Neural crest cell (in vitro differentiated cells): ENCODE measurements at regions not wholly inside any gene's neighbourhood (a gene's known extent, or its start where the extent isn't known, plus 50 kb on each side); places are given as distances from the start of the nearest gene placed in this dataset.

Experiments
- DNase-seq: peaks from one replicate; pipeline ENCODE4 v3.0.0; 2021; ENCODE audit warnings: low read depth, mixed read lengths, low spot score
- H3K27ac Mint-ChIP-seq: one replicate; pipeline ENCODE4 v1.8.0; 2021; ENCODE audit warnings: mild to moderate bottlenecking, mixed read lengths; ENCODE audit not compliant: unreplicated experiment
- H3K27me3 Mint-ChIP-seq: 2 replicates; pipeline ENCODE4 v1.8.0; 2021; ENCODE audit warnings: low read depth, mild to moderate bottlenecking, mixed read lengths
- H3K36me3 Mint-ChIP-seq: 2 replicates; pipeline ENCODE4 v1.8.0; 2021; ENCODE audit warnings: low read depth, mild to moderate bottlenecking, mixed read lengths
- H3K4me1 Mint-ChIP-seq: 2 replicates; pipeline ENCODE4 v1.8.0; 2021; ENCODE audit warnings: mixed read lengths
- H3K4me3 Mint-ChIP-seq: one replicate; pipeline ENCODE4 v1.8.0; 2021; ENCODE audit warnings: mild to moderate bottlenecking, mixed read lengths
- H3K9me3 Mint-ChIP-seq: 2 replicates; pipeline ENCODE4 v1.8.0; 2021; ENCODE audit warnings: mixed read lengths
- TF ChIP-seq, protein P1 (sequence below): fragments of 200-600 bp; sonication (generic); conservative IDR thresholded peaks from 2 replicates; pipeline ENCODE4 v1.5.0; 2021; ENCODE audit warnings: antibody characterized with exemption, mild to moderate bottlenecking

DNA sequence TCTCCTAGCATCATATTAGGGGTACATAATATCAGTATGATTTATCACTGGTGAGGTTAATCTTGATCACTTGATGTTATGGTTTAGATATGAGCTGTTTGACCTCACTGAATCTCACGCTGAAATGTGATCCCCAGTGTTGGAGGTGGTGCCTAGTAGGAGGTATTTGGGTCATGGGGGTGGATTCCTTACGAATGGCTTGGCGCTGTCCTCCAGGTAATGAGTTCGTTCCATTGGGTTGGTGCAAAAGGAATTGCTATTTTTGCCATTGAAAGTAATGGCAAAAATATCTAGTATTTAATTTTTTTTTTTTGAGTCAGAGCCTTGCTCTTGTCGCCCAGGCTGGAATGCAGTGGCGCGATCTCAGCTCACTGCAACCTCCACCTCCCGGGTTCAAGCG lies 326.3 kb downstream of the AASDHPPT start:
- H3K9me3 Mint-ChIP-seq, result no peaks in the 10 kb centered on the region
- no peak overlapping the region for H3K4me3 Mint-ChIP-seq
- H3K27me3 Mint-ChIP-seq, result no peaks in the 10 kb centered on the region
- TF ChIP-seq, protein P1, sequence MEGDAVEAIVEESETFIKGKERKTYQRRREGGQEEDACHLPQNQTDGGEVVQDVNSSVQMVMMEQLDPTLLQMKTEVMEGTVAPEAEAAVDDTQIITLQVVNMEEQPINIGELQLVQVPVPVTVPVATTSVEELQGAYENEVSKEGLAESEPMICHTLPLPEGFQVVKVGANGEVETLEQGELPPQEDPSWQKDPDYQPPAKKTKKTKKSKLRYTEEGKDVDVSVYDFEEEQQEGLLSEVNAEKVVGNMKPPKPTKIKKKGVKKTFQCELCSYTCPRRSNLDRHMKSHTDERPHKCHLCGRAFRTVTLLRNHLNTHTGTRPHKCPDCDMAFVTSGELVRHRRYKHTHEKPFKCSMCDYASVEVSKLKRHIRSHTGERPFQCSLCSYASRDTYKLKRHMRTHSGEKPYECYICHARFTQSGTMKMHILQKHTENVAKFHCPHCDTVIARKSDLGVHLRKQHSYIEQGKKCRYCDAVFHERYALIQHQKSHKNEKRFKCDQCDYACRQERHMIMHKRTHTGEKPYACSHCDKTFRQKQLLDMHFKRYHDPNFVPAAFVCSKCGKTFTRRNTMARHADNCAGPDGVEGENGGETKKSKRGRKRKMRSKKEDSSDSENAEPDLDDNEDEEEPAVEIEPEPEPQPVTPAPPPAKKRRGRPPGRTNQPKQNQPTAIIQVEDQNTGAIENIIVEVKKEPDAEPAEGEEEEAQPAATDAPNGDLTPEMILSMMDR, result no peak
- no peak overlapping the region for H3K27ac Mint-ChIP-seq
- H3K4me1 Mint-ChIP-seq, result no peaks in the 10 kb centered on the region
- no peaks in the 10 kb centered on the region for H3K36me3 Mint-ChIP-seq
- DNase-seq, result no peak

DNA sequence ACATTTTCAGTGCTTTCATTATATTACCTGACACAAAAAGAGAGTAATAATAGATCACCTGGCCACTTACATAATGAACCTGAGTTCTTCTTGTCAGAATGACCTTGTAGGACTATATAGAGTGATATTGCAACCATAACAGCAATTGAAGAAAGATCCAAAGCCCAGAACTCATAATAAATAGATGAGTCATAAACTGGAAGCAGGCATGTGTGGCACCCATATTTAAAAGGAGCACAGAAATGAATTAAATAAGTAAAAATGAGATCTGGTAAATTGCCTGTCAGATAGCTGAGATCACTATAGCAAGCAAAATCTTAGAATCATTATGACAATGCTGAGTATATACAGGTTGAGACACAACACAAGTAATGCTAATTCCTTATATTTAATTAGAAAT lies 331.8 kb downstream of the AASDHPPT start:
- no peaks in the 10 kb centered on the region for H3K36me3 Mint-ChIP-seq

DNA sequence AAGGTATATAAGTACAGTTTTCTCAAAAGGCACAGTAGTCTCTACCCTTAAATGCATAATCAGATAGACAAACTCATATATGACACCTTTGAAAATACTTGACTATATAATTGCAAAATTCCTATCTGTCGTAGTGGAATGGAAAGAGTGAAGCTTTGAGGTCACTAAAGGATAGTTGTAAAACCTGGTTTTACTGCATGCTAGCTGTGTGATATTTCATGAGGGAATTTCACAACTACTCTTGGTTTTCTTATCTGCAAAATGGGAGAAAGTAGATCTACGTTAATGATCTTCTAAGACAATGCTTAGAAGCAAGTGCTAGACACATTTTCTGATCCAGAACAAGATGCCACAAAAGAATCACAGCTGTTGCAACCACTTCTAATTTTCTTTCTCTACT lies 332.2 kb downstream of the AASDHPPT start:
- no peak overlapping the region for H3K4me3 Mint-ChIP-seq
- TF ChIP-seq, protein P1, result no peak
- no peaks in the 10 kb centered on the region for H3K36me3 Mint-ChIP-seq
- DNase-seq, result no peak
- H3K9me3 Mint-ChIP-seq, result no peaks in the 10 kb centered on the region
- no peak overlapping the region for H3K27ac Mint-ChIP-seq
- no peaks in the 10 kb centered on the region for H3K27me3 Mint-ChIP-seq
- H3K4me1 Mint-ChIP-seq, result no peaks in the 10 kb centered on the region

More for the DNA sequence above, 331.8 kb downstream of the AASDHPPT start:
- H3K4me1 Mint-ChIP-seq, result no peaks in the 10 kb centered on the region
- no peak overlapping the region for H3K4me3 Mint-ChIP-seq
- DNase-seq, result no peak
- no peaks in the 10 kb centered on the region for H3K9me3 Mint-ChIP-seq
- no peaks in the 10 kb centered on the region for H3K27me3 Mint-ChIP-seq
- H3K27ac Mint-ChIP-seq, result no peak overlapping the region
- TF ChIP-seq, protein P1, result no peak

DNA sequence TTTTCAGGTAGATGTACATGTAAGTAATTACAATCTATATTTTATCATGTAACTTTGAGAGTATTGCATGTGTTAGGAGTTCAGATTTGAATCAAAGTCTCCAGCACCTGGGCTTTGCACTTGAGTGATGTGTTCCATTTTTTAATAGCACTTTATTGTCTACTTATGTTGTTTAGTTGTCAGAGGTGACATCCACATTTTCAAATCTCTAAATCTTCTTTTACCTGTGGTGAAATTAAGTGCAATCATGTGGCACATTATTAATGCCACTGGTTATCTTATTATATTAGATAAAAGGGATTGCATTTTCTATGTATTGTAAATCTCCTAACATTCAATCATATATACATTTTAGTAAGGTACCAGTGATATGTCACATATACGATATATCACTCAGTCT lies 333.4 kb downstream of the AASDHPPT start:
- Mint-ChIP-seq H3K36me3 (no peaks in the 10 kb centered on the region), H3K27me3 (no peaks in the 10 kb centered on the region), H3K27ac (no peak overlapping the region), H3K4me3 (no peak overlapping the region), H3K4me1 (no peaks in the 10 kb centered on the region), H3K9me3 (no peaks in the 10 kb centered on the region)
- no peak for DNase-seq
- TF ChIP-seq, protein P1, result no peak

DNA sequence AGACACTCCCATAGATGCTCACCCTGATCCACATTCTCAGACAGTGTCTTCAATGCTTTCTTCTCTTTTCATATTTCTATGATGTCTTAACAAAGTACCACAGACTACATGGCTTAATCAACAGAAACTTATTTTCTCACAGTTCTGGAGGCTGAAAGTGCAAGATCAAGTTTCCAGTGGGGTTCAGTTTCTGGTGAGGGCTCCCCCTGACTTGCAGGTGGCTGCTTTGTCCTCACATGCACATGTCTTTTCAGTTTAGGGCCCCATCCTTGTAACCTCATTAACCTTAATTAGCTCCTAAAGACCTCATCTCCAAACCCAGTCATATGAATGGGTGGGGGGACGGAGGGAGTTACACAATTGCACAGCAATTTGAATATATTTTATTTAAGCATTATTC lies 335.8 kb downstream of the AASDHPPT start:
- H3K36me3 Mint-ChIP-seq, result no peaks in the 10 kb centered on the region
- H3K9me3 Mint-ChIP-seq, result no peaks in the 10 kb centered on the region
- H3K27ac Mint-ChIP-seq, result no peak overlapping the region
- H3K27me3 Mint-ChIP-seq, result no peaks in the 10 kb centered on the region
- H3K4me3 Mint-ChIP-seq, result no peak overlapping the region
- TF ChIP-seq, protein P1, result no peak
- no peaks in the 10 kb centered on the region for H3K4me1 Mint-ChIP-seq
- DNase-seq, result no peak

DNA sequence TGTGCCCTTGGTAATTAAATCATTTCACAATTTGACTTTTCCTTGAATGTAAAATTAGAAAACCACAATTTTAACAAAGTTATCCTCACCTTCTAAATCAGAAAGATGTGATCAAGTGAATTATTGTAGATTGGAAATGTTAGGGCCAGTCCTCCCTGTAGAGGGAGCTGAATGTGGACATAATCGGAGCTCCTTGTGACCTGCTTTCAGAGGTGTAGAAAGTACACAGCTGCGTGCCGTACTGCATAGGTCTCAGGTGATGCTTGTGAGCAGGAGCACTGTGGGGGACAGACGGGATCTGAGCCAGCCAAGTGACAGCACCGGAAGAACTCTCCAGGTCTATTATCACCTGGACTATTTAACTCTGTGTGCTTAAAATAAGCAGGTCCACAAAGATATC lies 338.0 kb downstream of the AASDHPPT start:
- no peaks in the 10 kb centered on the region for H3K9me3 Mint-ChIP-seq
- H3K4me1 Mint-ChIP-seq, result peaks cover 4% of the 10 kb centered on the region
- TF ChIP-seq, protein P1, result no peak
- H3K36me3 Mint-ChIP-seq, result no peaks in the 10 kb centered on the region
- no peak overlapping the region for H3K4me3 Mint-ChIP-seq
- H3K27me3 Mint-ChIP-seq, result no peaks in the 10 kb centered on the region
- DNase-seq, result no peak
- H3K27ac Mint-ChIP-seq, result no peak overlapping the region
